EH (cell line): ENCODE measurements at regions not wholly inside any gene's neighbourhood (a gene's known extent, or its start where the extent isn't known, plus 50 kb on each side); places are given as distances from the start of the nearest gene placed in this dataset.

Experiments
- DNase-seq: peaks from one replicate; pipeline ENCODE4 v3.0.0-alpha.2; 2015; ENCODE audit warnings: low read depth

- no peak for DNase-seq
Measured at GRCh38 chr2:208545403-208546042, 138.9 kb downstream of the PTH2R start.

GRCh38 chr2:208546107-208546506 lies 139.5 kb downstream of the PTH2R start:
- DNase-seq: no peak

- DNase-seq: no peak
Measured at GRCh38 chr2:208546860-208547650, 140.5 kb downstream of the PTH2R start.

- DNase-seq: no peak
Measured at GRCh38 chr2:208548700-208549099, 142.1 kb downstream of the PTH2R start.

GRCh38 chr2:208549546-208550158 lies 143.1 kb downstream of the PTH2R start:
- DNase-seq: no peak

GRCh38 chr2:208552943-208553342 lies 146.4 kb downstream of the PTH2R start:
- no peak for DNase-seq

GRCh38 chr2:208556983-208557484 lies 150.4 kb downstream of the PTH2R start:
- no peak for DNase-seq

- no peak for DNase-seq
Measured at GRCh38 chr2:208565690-208566416, 159.3 kb downstream of the PTH2R start.

- no peak for DNase-seq
Measured at GRCh38 chr2:208568203-208568602, 161.6 kb downstream of the PTH2R start.

- DNase-seq: no peak
Measured at GRCh38 chr2:208570066-208570465, 163.5 kb downstream of the PTH2R start.

- DNase-seq: no peak
Measured at GRCh38 chr2:208570851-208571763, 164.5 kb downstream of the PTH2R start.

GRCh38 chr2:208571764-208572131 lies 165.2 kb downstream of the PTH2R start:
- no peak for DNase-seq

- DNase-seq: no peak
Measured at GRCh38 chr2:208573569-208573968, 167.0 kb downstream of the PTH2R start.

- DNase-seq: no peak
Measured at GRCh38 chr2:208579678-208580077, 173.1 kb downstream of the PTH2R start.

GRCh38 chr2:208584378-208584985 lies 177.9 kb downstream of the PTH2R start:
- DNase-seq: no peak

- DNase-seq: no peak
Measured at GRCh38 chr2:208586516-208586915, 179.9 kb downstream of the PTH2R start.

GRCh38 chr2:208594642-208595385 lies 188.2 kb downstream of the PTH2R start:
- DNase-seq: no peak

GRCh38 chr2:208595386-208596275 lies 189.0 kb downstream of the PTH2R start:
- DNase-seq: no peak

- no peak for DNase-seq
Measured at GRCh38 chr2:208607694-208608093, 201.1 kb downstream of the PTH2R start.
